ENCODE measurements at regions not wholly inside any gene's neighbourhood (a gene's known extent, or its start where the extent isn't known, plus 50 kb on each side); places are given as distances from the start of the nearest gene placed in this dataset.
A peak's percentile ranks its signal among the peaks of the same experiment; 100 is the strongest.

GRCh38 chr9:113657765-113658544, 194.4 kb downstream of the RGS3 start:
- TF ChIP-seq CTCF (IDR thresholded peaks at IDR 0.05), result peak; percentile 96 to 99 (median 98)
- no peak for TF ChIP-seq POLR2A (IDR thresholded peaks at IDR 0.05)
- no peak for TF ChIP-seq EP300 (IDR thresholded peaks at IDR 0.05)
- TF ChIP-seq POLR2AphosphoS5 (IDR thresholded peaks at IDR 0.05), result no peak
